Activated CD4-positive, alpha-beta T cell treated with anti-CD3 and anti-CD28 coated beads, Interleukin-10, Interleukin-2, amounts not matched to agents 100 ng/mL and 50 ng/mL, durations not matched to agents 16 hours and 8 hours (primary cell): ENCODE measurements at regions not wholly inside any gene's neighbourhood (a gene's known extent, or its start where the extent isn't known, plus 50 kb on each side); places are given as distances from the start of the nearest gene placed in this dataset.
"Not testable (repeated sequence)": the region's sequence is repeated elsewhere in the genome, so short reads cannot be mapped to it uniquely, and the experiment has no call there.

Experiments
- DNase-seq: peaks from one replicate; pipeline ENCODE4 v3.0.0-alpha.2; 2020

DNA sequence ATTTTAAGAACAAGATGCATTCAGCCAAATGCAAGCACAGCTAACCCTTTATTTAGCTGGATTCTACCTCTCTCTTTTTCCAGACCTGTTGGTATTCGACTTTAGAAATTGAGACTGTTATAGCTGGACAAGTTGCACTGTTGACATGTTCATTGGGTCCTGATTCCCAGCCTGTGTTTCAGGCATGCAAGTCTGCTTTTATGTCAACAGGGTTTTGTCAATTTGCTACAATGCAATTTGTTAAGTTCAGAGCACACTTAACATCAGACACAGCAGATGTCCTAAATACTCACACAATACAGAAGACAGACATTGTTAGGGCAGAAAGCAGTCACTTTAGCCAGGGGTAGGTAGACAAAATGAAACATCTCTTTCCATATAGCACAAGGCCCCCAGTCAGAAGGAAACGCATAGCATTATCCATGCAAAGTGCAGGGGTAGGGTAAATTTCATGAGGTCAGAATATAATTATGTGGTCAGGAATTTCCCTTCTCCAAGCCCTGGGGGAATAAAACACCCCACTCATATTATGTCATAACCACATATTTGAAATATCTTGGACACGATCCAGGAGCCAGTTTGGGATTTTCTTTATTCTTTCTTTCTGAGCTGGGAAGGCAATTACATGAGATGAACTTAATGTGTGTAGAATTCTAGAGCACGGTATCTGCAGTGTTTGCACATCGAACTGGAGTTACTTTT lies 504.1 kb downstream of the NTRK3 start:
- DNase-seq, result no peak

- no peak for DNase-seq
Observed at GRCh38 chr15:87748483-87748882, 508.1 kb downstream of the NTRK3 start.

DNA sequence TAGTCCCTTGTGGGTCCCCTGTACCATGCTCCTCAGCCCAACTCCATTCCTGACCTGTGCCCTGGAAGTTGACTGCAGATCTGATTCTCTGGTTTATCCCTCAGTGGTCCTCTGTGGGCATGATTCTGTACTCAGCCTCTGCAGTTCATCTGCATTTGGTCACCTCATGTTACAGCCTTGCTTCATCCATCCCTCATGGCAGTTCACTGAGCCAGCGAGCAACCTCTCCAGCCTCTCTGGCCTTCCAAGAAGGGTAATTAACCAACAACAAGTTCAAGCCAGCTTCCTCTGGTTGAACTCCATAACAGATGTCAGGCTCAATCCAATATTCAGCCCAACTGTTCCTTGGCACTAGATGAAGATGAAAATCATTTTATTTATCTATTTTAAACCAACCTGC lies 509.5 kb downstream of the NTRK3 start:
- no peak for DNase-seq

- DNase-seq, result no peak
Observed at GRCh38 chr15:87746333-87746732, 510.2 kb downstream of the NTRK3 start.

- no peak for DNase-seq
Observed at GRCh38 chr15:87744815-87745214, 511.7 kb downstream of the NTRK3 start.

GRCh38 chr15:87743562-87743961 lies 513.0 kb downstream of the NTRK3 start:
- no peak for DNase-seq

DNA sequence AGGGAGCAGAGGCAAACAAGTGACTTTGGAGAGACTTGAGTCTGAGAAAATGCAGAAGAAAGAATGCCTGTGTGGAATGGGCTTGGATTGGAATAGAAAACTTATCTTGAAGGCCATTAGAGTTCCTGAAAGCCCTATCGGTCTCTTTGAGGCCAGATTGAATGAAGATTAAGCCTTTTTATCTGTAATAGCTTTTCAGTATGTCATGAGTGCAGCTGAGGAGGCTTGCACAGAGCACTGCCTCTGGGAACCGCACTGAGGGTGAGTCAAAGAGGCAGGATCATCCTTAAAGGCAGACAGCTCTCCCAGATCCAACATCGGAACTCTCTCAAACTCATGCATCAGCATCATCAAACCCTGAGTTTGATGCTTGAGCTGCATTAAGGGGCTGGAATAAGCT lies 515.2 kb downstream of the NTRK3 start:
- DNase-seq, result no peak

GRCh38 chr15:87740655-87741344 lies 515.7 kb downstream of the NTRK3 start:
- DNase-seq, result no peak

DNA sequence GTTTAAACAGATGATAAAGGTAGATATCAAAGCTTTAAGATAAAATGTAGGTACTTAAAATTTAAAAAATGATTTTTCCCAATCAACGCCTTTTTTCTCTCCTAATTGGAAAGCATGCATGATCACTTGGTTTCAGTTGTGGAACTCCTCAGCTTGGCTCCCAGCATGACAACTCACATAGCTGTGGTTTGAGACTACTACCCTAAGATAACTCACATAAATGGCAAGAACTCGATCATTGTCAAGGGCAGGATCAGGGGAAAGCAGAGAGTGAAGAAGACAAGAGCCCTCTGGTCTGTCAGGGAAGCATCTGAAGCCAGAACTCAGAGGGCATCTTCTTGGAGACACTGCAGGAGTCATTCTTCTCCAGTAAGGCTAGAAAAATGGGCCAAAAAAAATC lies 516.7 kb downstream of the NTRK3 start:
- no peak for DNase-seq

- DNase-seq, result no peak
Observed at GRCh38 chr15:87739081-87739480, 517.5 kb downstream of the NTRK3 start.

DNA sequence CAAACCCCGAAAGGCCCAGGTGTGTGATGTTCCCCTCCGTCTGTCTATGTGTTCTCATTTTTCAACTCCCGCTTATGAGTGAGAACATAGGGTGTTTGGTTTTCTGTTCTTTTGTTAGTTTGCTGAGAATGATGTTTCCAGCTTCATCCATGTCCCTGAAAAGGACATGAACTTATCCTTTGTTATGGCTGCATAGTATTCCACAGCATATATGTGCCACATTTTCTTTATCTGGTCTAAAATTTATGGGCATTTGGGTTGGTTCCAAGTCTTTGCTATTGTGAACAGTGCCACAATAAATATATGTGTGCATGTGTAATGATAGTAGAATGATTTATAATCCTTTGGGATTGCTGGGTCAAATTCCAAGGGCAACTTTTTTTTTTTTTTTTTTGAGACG lies 519.1 kb downstream of the NTRK3 start:
- not testable (repeated sequence) for DNase-seq

DNA sequence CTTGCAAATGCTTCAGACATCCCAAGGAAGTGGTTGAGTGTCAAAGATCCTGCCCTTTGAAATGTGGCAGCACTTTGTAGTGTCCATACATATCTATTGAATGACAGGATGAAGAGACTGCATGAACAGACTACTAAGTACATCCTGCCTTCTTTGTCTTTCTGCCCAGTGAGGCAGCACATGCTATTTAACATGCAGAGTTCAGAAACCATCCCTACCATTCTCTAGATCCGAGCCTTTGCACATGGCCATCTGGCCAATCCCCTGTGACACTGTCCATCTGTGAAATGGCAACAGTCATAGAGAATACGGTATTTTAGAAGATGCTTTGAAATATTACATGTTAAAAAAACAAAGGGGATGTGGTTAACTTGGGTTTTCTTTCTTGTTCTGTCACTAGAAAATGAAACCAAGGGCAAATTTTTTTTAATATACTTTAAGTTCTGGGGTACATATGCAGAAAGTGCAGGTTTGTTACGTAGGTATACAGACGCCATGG lies 519.6 kb downstream of the NTRK3 start:
- DNase-seq, result no peak

- no peak for DNase-seq
Observed at GRCh38 chr15:87736401-87736800, 520.1 kb downstream of the NTRK3 start.

DNA sequence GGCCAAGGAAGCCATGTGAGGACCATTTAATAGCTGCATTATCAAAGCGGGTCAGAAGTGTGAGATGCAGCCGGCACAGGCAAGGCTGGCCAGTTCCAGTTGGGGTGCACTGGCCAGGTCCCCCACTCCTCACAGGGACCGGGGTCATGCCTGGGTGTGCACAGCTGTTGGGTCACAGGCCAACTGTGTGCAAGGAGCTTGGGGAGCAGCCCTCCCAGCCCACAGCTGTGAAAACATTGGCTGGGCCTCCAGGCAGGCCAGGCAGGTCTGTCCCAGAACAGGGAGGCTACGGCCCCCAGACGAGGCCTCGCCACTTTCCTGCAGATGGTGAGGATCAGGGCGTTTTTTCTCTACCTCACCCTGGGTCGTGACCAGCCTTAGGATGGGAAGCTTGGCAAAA lies 521.0 kb downstream of the NTRK3 start:
- DNase-seq, result no peak

DNA sequence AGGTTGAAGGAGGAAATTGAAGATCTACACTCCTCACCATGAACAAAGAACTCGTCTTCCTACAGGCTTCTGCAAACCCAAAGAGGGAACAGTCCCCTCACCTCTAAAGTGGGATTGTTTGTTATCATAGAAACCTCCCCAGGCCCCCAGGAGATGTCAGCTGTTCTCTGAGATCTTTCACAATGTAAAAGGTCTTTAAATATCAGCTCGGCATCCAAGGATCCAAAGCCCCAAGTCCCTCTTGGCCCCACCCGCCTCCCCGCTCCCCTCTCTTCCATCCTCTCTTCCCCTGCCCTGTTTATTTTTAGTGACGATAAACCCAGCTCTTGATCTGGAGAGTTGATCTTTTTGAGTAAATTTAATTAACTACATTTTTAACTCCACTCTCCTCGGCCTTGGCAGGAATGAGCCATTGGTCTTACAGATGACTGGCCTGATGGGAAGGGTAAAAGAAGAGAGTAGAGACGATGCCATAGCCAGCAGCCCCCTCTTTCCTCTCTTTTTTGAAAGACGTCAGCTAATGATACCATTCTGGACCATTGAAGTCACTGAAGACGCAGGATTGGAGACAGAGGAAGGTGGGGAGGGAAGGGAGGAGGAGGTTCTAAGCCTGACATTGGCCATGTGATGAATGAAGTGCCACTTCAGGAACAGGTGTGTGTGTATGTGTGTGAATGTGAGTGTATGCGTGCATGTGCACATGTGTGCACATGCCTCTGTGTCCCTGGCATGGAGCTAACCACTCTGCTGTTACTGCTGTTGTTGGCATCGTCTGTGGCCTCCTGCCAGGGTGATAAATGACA lies 521.8 kb downstream of the NTRK3 start:
- no peak for DNase-seq

GRCh38 chr15:87733977-87734376 lies 522.6 kb downstream of the NTRK3 start:
- no peak for DNase-seq

GRCh38 chr15:87733541-87733941 lies 523.0 kb downstream of the NTRK3 start:
- no peak for DNase-seq

DNA sequence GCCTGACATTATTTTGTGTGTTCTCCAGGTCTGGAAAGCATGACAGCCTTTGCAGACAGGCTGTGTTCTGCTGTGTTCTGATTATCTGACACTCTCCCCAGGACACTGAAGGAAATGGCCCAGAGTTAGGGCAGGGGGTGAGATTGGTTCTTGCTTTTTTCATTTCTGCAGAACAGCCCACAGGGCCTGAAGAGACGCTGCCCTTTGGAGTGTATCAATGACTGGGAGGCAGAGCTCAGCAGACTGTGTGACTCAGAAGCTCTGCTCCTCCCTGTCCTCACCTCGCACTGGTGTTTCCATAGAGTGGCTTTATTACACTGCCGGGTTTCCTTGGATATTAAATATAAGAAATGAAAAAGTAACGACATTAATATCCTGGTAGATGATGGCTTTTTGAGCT lies 523.6 kb downstream of the NTRK3 start:
- DNase-seq, result no peak

- DNase-seq, result no peak
Observed at GRCh38 chr15:87731630-87732029, 524.9 kb downstream of the NTRK3 start.

DNA sequence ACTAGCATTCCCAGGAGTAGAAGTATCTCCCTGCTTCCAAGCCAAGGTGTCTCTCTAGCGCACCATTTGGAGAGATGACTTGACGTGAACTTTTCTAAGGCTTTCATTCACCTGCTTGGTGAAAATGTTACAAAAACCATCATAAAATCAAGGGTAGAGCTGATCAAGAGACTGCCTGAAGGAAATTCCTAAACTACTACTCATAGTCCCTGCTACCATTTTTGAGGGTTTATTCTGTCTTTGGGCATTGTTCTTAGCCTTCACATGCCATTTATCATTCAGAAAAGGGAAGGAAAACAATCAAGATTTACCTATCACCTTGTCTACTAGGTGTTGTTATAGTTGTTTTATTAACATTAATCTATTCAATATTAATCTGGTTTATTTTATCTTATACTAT lies 525.8 kb downstream of the NTRK3 start:
- no peak for DNase-seq

DNA sequence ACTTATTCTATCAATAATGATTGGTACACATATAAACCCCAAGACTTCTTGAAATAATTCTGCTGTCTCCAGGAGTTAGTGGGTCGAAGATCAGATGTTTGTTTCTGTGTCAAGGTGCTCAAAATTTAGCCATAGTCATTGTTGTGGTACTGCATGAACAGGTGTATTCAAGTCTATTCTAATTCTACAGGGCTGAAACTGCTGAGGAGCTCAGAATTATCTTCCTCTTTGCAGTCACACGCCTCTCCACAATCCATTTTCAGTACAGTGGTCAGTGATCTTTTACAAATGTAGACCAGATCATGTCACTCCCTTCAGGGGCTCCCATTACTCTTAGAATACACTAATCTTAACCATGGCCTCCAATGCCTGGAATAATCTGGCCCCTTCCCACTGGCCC lies 527.5 kb downstream of the NTRK3 start:
- no peak for DNase-seq

GRCh38 chr15:87727073-87727472 lies 529.5 kb downstream of the NTRK3 start:
- no peak for DNase-seq

DNA sequence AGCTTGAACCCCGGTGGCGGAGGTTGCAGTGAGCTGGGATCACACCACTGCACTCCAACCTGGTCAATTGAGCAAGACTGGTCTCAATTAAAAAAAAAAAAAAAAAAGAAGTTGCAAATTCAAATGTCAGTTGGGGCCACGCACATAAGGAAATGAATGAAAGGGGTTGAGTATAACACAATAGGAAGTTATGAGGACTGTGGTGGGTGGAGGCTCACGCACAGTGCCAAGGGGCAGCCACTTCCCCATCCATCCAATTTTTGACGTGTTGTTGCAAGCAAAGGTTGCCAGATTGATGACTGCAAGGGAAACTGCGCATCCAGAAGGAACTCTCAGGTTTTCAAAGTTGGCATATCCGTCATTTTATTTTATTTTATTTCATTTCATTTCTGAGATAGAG lies 532.2 kb downstream of the NTRK3 start:
- no peak for DNase-seq
